Panc1 (cell line): ENCODE measurements at regions not wholly inside any gene's neighbourhood (a gene's known extent, or its start where the extent isn't known, plus 50 kb on each side); places are given as distances from the start of the nearest gene placed in this dataset.

ENCODE experiments used
- ATAC-seq: fragments of 200-7000 bp; cut with Tn5 transposase; 2 replicates; pipeline ENCODE4 v1.9.1; 2020; ENCODE audit warnings: mild to moderate bottlenecking, moderate library complexity
- BruUV-seq: library from RNA; stranded (reverse); fragments of 400-500 nt; replicated peaks from 2 replicates; lab custom pipeline; 2021; lab: Mats Ljungman, UMichigan
- CTCF ChIA-PET: fragments of 300-600 bp; sonication (Branson Sonifier 250); formaldehyde crosslinking; loops from one replicate; lab custom pipeline; 2022; ENCODE audit warnings: antibody characterized with exemption; lab: Charles Lee
- POLR2A ChIA-PET: fragments of 300-600 bp; sonication (Branson Sonifier 250); formaldehyde crosslinking; loops from one replicate; lab custom pipeline; 2022; ENCODE audit warnings: antibody characterized with exemption; lab: Charles Lee
- DNase-seq: peaks from one replicate; pipeline ENCODE4 v3.0.0-alpha.2; 2010; ENCODE audit warnings: low read depth, low spot score
- H3K27ac ChIP-seq: 2 replicates; pipeline ENCODE4 v1.5.1; 2011; ENCODE audit warnings: mild to moderate bottlenecking, low read length, inconsistent platforms
- H3K27me3 ChIP-seq: fragments of 200-500 bp; sonication (Bioruptor generic); 2 replicates; pipeline ENCODE4 v1.6.0; 2014; ENCODE audit warnings: low read length, inconsistent platforms; ENCODE audit not compliant: control insufficient read depth, insufficient read depth
- H3K36me3 ChIP-seq: fragments of 200-500 bp; sonication (Bioruptor generic); 2 replicates; pipeline ENCODE4 v1.5.1; 2014; ENCODE audit warnings: inconsistent platforms, mild to moderate bottlenecking, low read length, moderate library complexity; ENCODE audit not compliant: control insufficient read depth, insufficient read depth
- H3K4me1 ChIP-seq: 2 replicates; pipeline ENCODE4 v1.5.1; 2011; ENCODE audit warnings: inconsistent platforms, mild to moderate bottlenecking, low read length, moderate library complexity; ENCODE audit not compliant: control insufficient read depth, insufficient read depth
- H3K4me3 ChIP-seq, 2 experiments: 2 replicates each; pipeline ENCODE4 v1.5.1; 2011 to 2012; ENCODE audit warnings: low read depth in 2 of 2, low read length in 2 of 2, mild to moderate bottlenecking in 2 of 2, inconsistent platforms in 1 of 2, moderate library complexity in 1 of 2
- H3K9me3 ChIP-seq: fragments of 200-500 bp; sonication (Bioruptor generic); 2 replicates; pipeline ENCODE4 v1.5.1; 2014; ENCODE audit warnings: low read depth, mild to moderate bottlenecking, inconsistent platforms, low read length, moderate library complexity; ENCODE audit not compliant: control insufficient read depth, insufficient read depth
- CTCF ChIP-seq: fragments of 450-650 bp; IDR thresholded peaks from 2 replicates; pipeline ENCODE4 v1.5.1; 2017; ENCODE audit warnings: mild to moderate bottlenecking
- POLR2AphosphoS5 ChIP-seq: IDR thresholded peaks from 2 replicates; pipeline ENCODE4 v1.6.1; 2012; ENCODE audit warnings: mild to moderate bottlenecking, low read depth, low read length, moderate library complexity
- SIN3A ChIP-seq: IDR thresholded peaks from 2 replicates; pipeline ENCODE4 v1.6.1; 2012; ENCODE audit warnings: low read depth, mild to moderate bottlenecking, low read length, moderate library complexity, borderline replicate concordance; ENCODE audit not compliant: insufficient read depth
- TCF7L2 ChIP-seq: IDR thresholded peaks from 2 replicates; pipeline ENCODE4 v1.6.1; 2011; ENCODE audit warnings: mild to moderate bottlenecking, low read depth, low read length, inconsistent platforms
- in situ Hi-C: cut with HindIII; loops from 2 replicates; pipeline ENCODE4 v1.10.0; 2016; ENCODE audit warnings: low sequenced_read_pairs, low pct_unique_long_range_greater_than_20kb
- intact Hi-C: fragments of 100-400 bp; cut with micrococcal nuclease; formaldehyde crosslinking; loops from one replicate; pipeline ENCODE4 v1.10.0; 2022; ENCODE audit not compliant: unreplicated experiment
- TF ChIP-seq, protein P1 (sequence below), 2 experiments: IDR thresholded peaks; 2 replicates each; pipeline ENCODE4 v1.6.1; 2011 to 2012; ENCODE audit warnings: low read depth in 2 of 2, control low read depth in 1 of 2, low read length in 1 of 2, mild to moderate bottlenecking in 1 of 2, moderate library complexity in 1 of 2; ENCODE audit not compliant: insufficient read depth in 1 of 2

DNA sequence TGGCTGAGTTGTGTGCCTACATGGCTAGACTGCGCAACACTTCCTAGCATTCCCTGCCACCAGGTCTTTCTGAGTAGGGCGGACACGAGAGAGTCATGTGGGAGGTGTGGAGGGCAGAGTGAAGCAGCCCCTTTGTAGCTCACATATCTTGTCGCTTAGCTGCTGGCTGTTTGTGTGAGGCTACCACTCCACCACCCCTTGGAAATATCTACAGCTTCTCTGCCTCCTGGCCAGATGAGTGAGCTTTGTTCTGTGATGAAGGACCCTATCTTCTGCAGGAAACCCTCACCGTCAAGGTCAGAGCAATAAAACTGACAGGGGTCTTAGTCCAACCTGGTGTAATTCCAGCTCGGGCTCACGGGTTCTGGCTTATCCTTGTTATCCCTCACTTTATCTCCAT is 232.1 kb upstream of the ASIC2 start:
- in situ Hi-C loops (no loop called here), intact Hi-C loops (loop anchor here (10.0 kb wide), 2 partner anchors 230 to 500 kb away; partner anchors contain the start of gene ASIC2)
- Histone ChIP-seq H3K9me3 (no peaks in the 10 kb centered on the region), H3K27ac (no peak overlapping the region), H3K4me1 (no peaks in the 10 kb centered on the region), H3K4me3 (no peak overlapping the region), H3K36me3 (no peaks in the 10 kb centered on the region), H3K27me3 (no peaks in the 10 kb centered on the region; the same call in 1 of the 2 replicates)
- no peak for ATAC-seq
- ChIA-PET CTCF (no interaction called here), POLR2A (no interaction called here)
- BruUV-seq = no TSS peak
- DNase-seq = no peak
- TF ChIP-seq TCF7L2 (no peak), POLR2AphosphoS5 (no peak), SIN3A (no peak), CTCF (no peak)
- TF ChIP-seq, protein P1, sequence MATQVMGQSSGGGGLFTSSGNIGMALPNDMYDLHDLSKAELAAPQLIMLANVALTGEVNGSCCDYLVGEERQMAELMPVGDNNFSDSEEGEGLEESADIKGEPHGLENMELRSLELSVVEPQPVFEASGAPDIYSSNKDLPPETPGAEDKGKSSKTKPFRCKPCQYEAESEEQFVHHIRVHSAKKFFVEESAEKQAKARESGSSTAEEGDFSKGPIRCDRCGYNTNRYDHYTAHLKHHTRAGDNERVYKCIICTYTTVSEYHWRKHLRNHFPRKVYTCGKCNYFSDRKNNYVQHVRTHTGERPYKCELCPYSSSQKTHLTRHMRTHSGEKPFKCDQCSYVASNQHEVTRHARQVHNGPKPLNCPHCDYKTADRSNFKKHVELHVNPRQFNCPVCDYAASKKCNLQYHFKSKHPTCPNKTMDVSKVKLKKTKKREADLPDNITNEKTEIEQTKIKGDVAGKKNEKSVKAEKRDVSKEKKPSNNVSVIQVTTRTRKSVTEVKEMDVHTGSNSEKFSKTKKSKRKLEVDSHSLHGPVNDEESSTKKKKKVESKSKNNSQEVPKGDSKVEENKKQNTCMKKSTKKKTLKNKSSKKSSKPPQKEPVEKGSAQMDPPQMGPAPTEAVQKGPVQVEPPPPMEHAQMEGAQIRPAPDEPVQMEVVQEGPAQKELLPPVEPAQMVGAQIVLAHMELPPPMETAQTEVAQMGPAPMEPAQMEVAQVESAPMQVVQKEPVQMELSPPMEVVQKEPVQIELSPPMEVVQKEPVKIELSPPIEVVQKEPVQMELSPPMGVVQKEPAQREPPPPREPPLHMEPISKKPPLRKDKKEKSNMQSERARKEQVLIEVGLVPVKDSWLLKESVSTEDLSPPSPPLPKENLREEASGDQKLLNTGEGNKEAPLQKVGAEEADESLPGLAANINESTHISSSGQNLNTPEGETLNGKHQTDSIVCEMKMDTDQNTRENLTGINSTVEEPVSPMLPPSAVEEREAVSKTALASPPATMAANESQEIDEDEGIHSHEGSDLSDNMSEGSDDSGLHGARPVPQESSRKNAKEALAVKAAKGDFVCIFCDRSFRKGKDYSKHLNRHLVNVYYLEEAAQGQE (IDR thresholded peaks at IDR 0.05; ENCODE audit: insufficient read depth in 1 of 2, low read depth in 2 of 2, low read length in 1 of 2) = no peak

DNA sequence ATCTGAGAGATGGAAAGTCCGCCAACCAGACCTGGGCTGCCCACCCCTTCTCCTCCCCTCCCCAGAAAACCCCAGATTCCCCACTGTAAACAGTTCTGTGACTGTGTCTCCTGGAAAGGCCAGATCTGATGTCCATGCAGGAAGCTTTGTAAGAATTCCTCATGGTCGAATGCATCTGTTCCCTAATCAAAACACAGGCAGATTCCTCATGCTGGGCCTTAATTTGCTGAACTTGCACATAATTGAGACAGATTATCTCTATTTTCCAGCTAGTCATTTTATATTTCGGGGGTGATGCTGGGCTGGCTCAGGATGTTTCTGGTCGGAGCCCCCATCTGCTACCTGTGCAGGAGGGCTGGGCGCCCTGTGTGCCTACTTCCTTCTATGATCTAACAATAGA is 233.6 kb upstream of the ASIC2 start:
- Histone ChIP-seq H3K27me3 (no peaks in the 10 kb centered on the region; the same call in 1 of the 2 replicates), H3K9me3 (no peaks in the 10 kb centered on the region), H3K27ac (no peak overlapping the region), H3K4me1 (no peaks in the 10 kb centered on the region), H3K36me3 (no peaks in the 10 kb centered on the region), H3K4me3 (no peak overlapping the region)
- TF ChIP-seq TCF7L2 = no peak
- no peak for TF ChIP-seq CTCF
- TF ChIP-seq, protein P1 (IDR thresholded peaks at IDR 0.05; ENCODE audit: insufficient read depth in 1 of 2, low read depth in 2 of 2, low read length in 1 of 2) = no peak
- TF ChIP-seq POLR2AphosphoS5 = no peak
- no peak for TF ChIP-seq SIN3A
- intact Hi-C loops = loop anchor here (10.0 kb wide), 2 partner anchors 232 to 502 kb away; partner anchors contain the start of gene ASIC2
- ATAC-seq (no peak), DNase-seq (no peak)
- ChIA-PET CTCF (interaction anchor here (0.7 kb wide), 1 partner anchor 34 kb away, joined by 17 read pairs; no protein-coding TSS in a partner anchor), POLR2A (no interaction called here)
- no TSS peak for BruUV-seq
- in situ Hi-C loops = no loop called here
